ENCODE measurements at regions not wholly inside any gene's neighbourhood (a gene's known extent, or its start where the extent isn't known, plus 50 kb on each side); places are given as distances from the start of the nearest gene placed in this dataset.

GRCh38 chr13:26934096-26934495 lies 173.5 kb upstream of the GPR12 start:
- no peaks in the 10 kb centered on the region for H3K4me1 Mint-ChIP-seq
- no peaks in the 10 kb centered on the region for H3K36me3 Mint-ChIP-seq
- DNase-seq = no peak
- peaks cover 0 to 5% (median 2%) of the 10 kb centered on the region in 3 donors for H3K27me3 Mint-ChIP-seq (ENCODE audit: low read depth in 3 of 3)
- H3K4me3 Mint-ChIP-seq = no peak overlapping the region
- TF ChIP-seq CTCF (IDR thresholded peaks at IDR 0.05) = no peak
- no peaks in the 10 kb centered on the region for H4K20me1 ChIP-seq (ENCODE audit: insufficient read depth, low read length)
- H3K27ac Mint-ChIP-seq = no peak overlapping the region
- H3K4me1 ChIP-seq (ENCODE audit: control insufficient read depth in 1 of 2, insufficient read depth in 2 of 2, low read length in 2 of 2) = no peaks in the 10 kb centered on the region
- peaks cover 0 to 4% (median 0%) of the 10 kb centered on the region in 7 donors for H3K9me3 Mint-ChIP-seq
- intact Hi-C loops (cut with micrococcal nuclease) = no loop called here
- no peaks in the 10 kb centered on the region for H3K9me3 ChIP-seq (replicated peaks in 1 of 2; ENCODE audit: control insufficient read depth in 1 of 2, insufficient read depth in 1 of 2, low read length in 2 of 2)
- 90% methylated on average over 6 of the region's 7 CpGs for WGBS (ENCODE audit: insufficient coverage)
- H3K4me2 ChIP-seq (replicated peaks; ENCODE audit: extremely low read depth, low read length, poor library complexity, severe bottlenecking) = no peak overlapping the region
- no peaks in the 10 kb centered on the region for H3K36me3 ChIP-seq (replicated peaks in 1 of 2; ENCODE audit: control insufficient read depth in 1 of 2, insufficient read depth in 2 of 2, low read length in 2 of 2)
- no peaks in the 10 kb centered on the region for H3K79me2 ChIP-seq (ENCODE audit: insufficient read depth, low read length)
- no peak overlapping the region for H3K27ac ChIP-seq (ENCODE audit: low read depth in 1 of 2, low read length in 2 of 2)
- no peak overlapping the region for H3K4me3 ChIP-seq (replicated peaks in 1 of 3; ENCODE audit: low read depth in 2 of 3, low read length in 3 of 3)
- H2AFZ ChIP-seq (ENCODE audit: insufficient read depth, low read depth, low read length, poor library complexity, severe bottlenecking) = no peak overlapping the region
- H3K9ac ChIP-seq (ENCODE audit: insufficient read depth, low read length, poor library complexity, severe bottlenecking) = no peak overlapping the region
- no peaks in the 10 kb centered on the region for H3K27me3 ChIP-seq (ENCODE audit: control insufficient read depth in 2 of 2, insufficient read depth in 2 of 2, low read length in 2 of 2)

GRCh38 chr13:26932465-26932864 lies 171.9 kb upstream of the GPR12 start:
- Mint-ChIP-seq H3K27ac (peak overlapping the region in 1 of 7 donors; percentile 8), H3K36me3 (no peaks in the 10 kb centered on the region), H3K4me3 (no peak overlapping the region), H3K9me3 (peaks cover 0 to 4% (median 0%) of the 10 kb centered on the region in 7 donors), H3K4me1 (no peaks in the 10 kb centered on the region), H3K27me3 (ENCODE audit: low read depth in 3 of 3) (peaks cover 2 to 6% (median 4%) of the 10 kb centered on the region in 3 donors)
- Histone ChIP-seq H3K4me2 (replicated peaks; ENCODE audit: extremely low read depth, low read length, poor library complexity, severe bottlenecking) (no peak overlapping the region), H3K36me3 (replicated peaks in 1 of 2; ENCODE audit: control insufficient read depth in 1 of 2, insufficient read depth in 2 of 2, low read length in 2 of 2) (no peaks in the 10 kb centered on the region), H4K20me1 (ENCODE audit: insufficient read depth, low read length) (no peaks in the 10 kb centered on the region), H3K79me2 (ENCODE audit: insufficient read depth, low read length) (no peaks in the 10 kb centered on the region), H3K4me1 (ENCODE audit: control insufficient read depth in 1 of 2, insufficient read depth in 2 of 2, low read length in 2 of 2) (no peaks in the 10 kb centered on the region), H3K9me3 (replicated peaks in 1 of 2; ENCODE audit: control insufficient read depth in 1 of 2, insufficient read depth in 1 of 2, low read length in 2 of 2) (no peaks in the 10 kb centered on the region), H3K27ac (ENCODE audit: low read depth in 1 of 2, low read length in 2 of 2) (no peak overlapping the region), H3K9ac (ENCODE audit: insufficient read depth, low read length, poor library complexity, severe bottlenecking) (no peak overlapping the region), H2AFZ (ENCODE audit: insufficient read depth, low read depth, low read length, poor library complexity, severe bottlenecking) (no peak overlapping the region), H3K27me3 (ENCODE audit: control insufficient read depth in 2 of 2, insufficient read depth in 2 of 2, low read length in 2 of 2) (no peaks in the 10 kb centered on the region), H3K4me3 (replicated peaks in 1 of 3; ENCODE audit: low read depth in 2 of 3, low read length in 3 of 3) (no peak overlapping the region)
- WGBS (ENCODE audit: insufficient coverage) = 100% methylated on average over 3 of the region's 5 CpGs
- intact Hi-C loops (cut with micrococcal nuclease) = no loop called here
- DNase-seq = no peak
- TF ChIP-seq CTCF (IDR thresholded peaks at IDR 0.05) = no peak

Measured in CD14-positive monocyte (primary cell).